ENCODE measurements at regions not wholly inside any gene's neighbourhood (a gene's known extent, or its start where the extent isn't known, plus 50 kb on each side); places are given as distances from the start of the nearest gene placed in this dataset.
"Not testable (repeated sequence)": the region's sequence is repeated elsewhere in the genome, so short reads cannot be mapped to it uniquely, and the experiment has no call there.

- ChIA-PET POLR2A (no interaction called here), CTCF (no interaction called here)
- no peak for TF ChIP-seq ZNF384 (IDR thresholded peaks at IDR 0.05)
- no peak for DNase-seq (ENCODE audit: extremely low spot score)
These were observed 171.5 kb upstream of the CHL1 start for GRCh38 chr3:25056-25455.

- CTCF ChIA-PET, POLR2A ChIA-PET: not testable (repeated sequence)
These were observed 160.6 kb upstream of the CHL1 start for GRCh38 chr3:35985-36384.

GRCh38 chr3:42871-43744, 153.5 kb upstream of the CHL1 start:
- POLR2A ChIA-PET; DNase-seq (ENCODE audit: extremely low spot score): not testable (repeated sequence)
- CTCF ChIA-PET, result interaction anchor here (1.8 kb wide), 1 partner anchor 311 kb away, joined by 12 read pairs; no protein-coding TSS in a partner anchor

More at GRCh38 chr3:35985-36384, 160.6 kb upstream of the CHL1 start:
- not testable (repeated sequence) for DNase-seq (ENCODE audit: extremely low spot score)

DNA sequence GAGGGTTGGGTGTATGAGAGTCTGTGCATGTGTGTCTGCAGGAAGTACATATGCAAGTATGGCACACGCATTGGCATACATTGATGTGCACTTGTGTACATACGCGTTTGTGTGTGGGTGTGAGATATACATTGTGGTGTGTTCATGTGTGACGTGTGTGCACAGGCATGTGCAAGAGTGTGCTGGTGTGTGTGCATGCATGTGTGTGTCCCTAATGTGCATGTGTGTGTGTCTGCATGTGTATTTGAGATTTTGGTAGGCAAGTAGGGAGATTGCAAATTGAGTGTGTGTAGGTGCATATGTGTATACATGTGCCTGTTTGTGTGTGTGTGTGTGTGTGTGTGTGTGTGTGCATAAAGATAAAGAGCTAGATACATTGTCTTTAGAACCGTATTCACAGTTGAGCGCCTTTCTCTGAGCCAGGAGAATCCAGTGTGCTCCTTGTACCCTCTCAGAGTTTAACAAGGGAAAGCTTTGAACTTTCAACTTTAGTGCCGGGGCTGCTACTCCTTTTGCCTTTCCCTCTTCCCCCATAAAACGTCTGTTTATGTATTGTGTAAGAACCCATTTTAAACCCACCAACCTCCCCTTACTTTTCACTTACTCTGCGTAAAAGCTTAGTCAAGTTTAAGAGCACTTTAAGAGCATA, 152.4 kb upstream of the CHL1 start:
- ChIA-PET CTCF (interaction anchor here (1.3 kb wide), 1 partner anchor 310 kb away, joined by 6 read pairs; no protein-coding TSS in a partner anchor), POLR2A (no interaction called here)
- TF ChIP-seq TARDBP (IDR thresholded peaks at IDR 0.05) (no peak), CTBP1 (IDR thresholded peaks at IDR 0.05; ENCODE audit: borderline replicate concordance) (no peak)
- DNase-seq (ENCODE audit: extremely low spot score), result no peak

DNA sequence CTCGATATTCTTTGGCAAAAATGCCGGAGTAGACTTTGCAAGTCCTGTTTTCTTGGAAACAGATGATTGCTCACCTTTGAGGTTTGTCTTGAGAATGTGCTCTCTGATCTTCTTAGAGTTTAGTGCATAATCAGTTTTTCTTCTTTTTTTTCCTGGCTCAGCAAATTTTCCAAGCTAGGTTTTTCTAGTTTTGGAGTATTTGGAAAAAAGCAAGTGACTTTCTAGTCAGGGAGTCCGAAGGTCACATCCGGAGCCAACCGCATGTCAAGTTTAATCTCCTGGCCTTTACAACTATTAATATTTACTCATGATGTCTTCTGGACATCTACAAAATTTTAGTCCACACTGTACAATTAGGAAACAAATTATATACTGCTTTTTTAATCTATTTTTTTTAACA, 151.6 kb upstream of the CHL1 start:
- POLR2A ChIA-PET; DNase-seq (ENCODE audit: extremely low spot score): not testable (repeated sequence)
- CTCF ChIA-PET, result interaction anchor here (1.3 kb wide), 1 partner anchor 309 kb away, joined by 6 read pairs; no protein-coding TSS in a partner anchor

- no peak for TF ChIP-seq L3MBTL2 (conservative IDR thresholded peaks at IDR 0.05)
- no peak for TF ChIP-seq NFRKB (IDR thresholded peaks at IDR 0.05)
- TF ChIP-seq CTBP1 (IDR thresholded peaks at IDR 0.05; ENCODE audit: borderline replicate concordance), result no peak
- no peak for TF ChIP-seq BHLHE40 (IDR thresholded peaks at IDR 0.05; ENCODE audit: borderline replicate concordance)
- DNase-seq (ENCODE audit: extremely low spot score), result no peak
- CTCF ChIA-PET, result no interaction called here
- POLR2A ChIA-PET, result no interaction called here
These were observed 150.0 kb upstream of the CHL1 start for GRCh38 chr3:46576-46975.

- POLR2A ChIA-PET; CTCF ChIA-PET; DNase-seq (ENCODE audit: extremely low spot score): not testable (repeated sequence)
These were observed 143.1 kb upstream of the CHL1 start for GRCh38 chr3:53441-53840.

DNA sequence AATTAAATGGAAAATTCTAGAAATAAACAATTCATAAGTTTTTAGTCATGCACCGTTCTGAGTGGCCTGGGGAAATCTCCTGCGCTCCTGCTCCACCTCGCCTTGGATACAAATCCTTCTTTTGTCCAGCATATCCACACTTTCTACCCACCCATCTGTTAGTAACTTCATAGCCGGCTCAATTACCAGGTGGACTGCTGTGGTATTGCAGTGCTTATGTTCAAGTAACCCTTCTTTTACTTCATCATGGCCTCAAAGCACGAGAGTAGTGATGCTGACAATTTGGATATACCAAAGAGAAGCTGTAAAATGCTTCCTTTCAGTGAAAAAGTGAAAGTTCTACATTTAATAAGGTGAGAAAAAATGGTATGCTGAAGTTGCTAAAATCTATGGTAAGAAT, 142.3 kb upstream of the CHL1 start:
- no peak for DNase-seq (ENCODE audit: extremely low spot score)
- ChIA-PET POLR2A (no interaction called here), CTCF (interaction anchor here (0.6 kb wide), 1 partner anchor 278 kb away, joined by 4 read pairs; no protein-coding TSS in a partner anchor)

DNA sequence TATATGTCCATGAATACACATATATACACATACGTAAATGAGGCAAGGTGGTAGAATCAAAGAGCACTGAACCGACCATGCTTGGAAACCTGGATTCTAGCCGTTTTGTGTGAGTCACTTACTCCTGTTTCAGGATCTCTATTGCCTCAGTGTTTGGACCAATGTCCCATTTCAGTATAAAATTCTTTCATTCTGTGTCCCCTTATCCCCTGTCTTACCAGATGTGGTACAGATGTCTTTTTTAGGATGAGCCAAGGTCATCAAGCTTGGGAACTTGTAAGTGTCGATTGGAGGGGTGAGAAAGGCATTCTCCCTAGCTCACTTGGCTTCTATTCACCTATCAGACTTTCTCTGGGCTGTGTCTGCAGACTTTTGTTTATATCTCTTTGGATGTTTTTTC, 139.9 kb upstream of the CHL1 start:
- no peak for DNase-seq (ENCODE audit: extremely low spot score)
- TF ChIP-seq LEF1 (IDR thresholded peaks at IDR 0.05; ENCODE audit: borderline replicate concordance), result no peak
- TF ChIP-seq TARDBP (IDR thresholded peaks at IDR 0.05), result no peak
- no peak for TF ChIP-seq FOXK2 (IDR thresholded peaks at IDR 0.05)
- no peak for TF ChIP-seq SP1 (IDR thresholded peaks at IDR 0.05)
- TF ChIP-seq HDGF (IDR thresholded peaks at IDR 0.05; ENCODE audit: borderline replicate concordance), result no peak
- TF ChIP-seq CTBP1 (IDR thresholded peaks at IDR 0.05; ENCODE audit: borderline replicate concordance), result no peak
- no peak for TF ChIP-seq ZNF384 (IDR thresholded peaks at IDR 0.05)
- TF ChIP-seq ARNT (IDR thresholded peaks at IDR 0.05), result no peak
- ChIA-PET CTCF (interaction anchor here (0.7 kb wide), 1 partner anchor 298 kb away, joined by 3 read pairs; no protein-coding TSS in a partner anchor), POLR2A (no interaction called here)

More for the DNA sequence above, 142.3 kb upstream of the CHL1 start:
- TF ChIP-seq FOXK2 (IDR thresholded peaks at IDR 0.05) (no peak), ELF4 (IDR thresholded peaks at IDR 0.05) (no peak), L3MBTL2 (conservative IDR thresholded peaks at IDR 0.05) (no peak), FOXM1 (IDR thresholded peaks at IDR 0.05; ENCODE audit: borderline replicate concordance) (no peak), NFRKB (IDR thresholded peaks at IDR 0.05) (no peak), TARDBP (IDR thresholded peaks at IDR 0.05) (no peak), SP1 (IDR thresholded peaks at IDR 0.05) (no peak), FOXA1 (IDR thresholded peaks at IDR 0.05) (no peak), SUZ12 (IDR thresholded peaks at IDR 0.05) (no peak), BHLHE40 (IDR thresholded peaks at IDR 0.05; ENCODE audit: borderline replicate concordance) (no peak), HDGF (IDR thresholded peaks at IDR 0.05; ENCODE audit: borderline replicate concordance) (no peak), CTBP1 (IDR thresholded peaks at IDR 0.05; ENCODE audit: borderline replicate concordance) (no peak), ZNF384 (IDR thresholded peaks at IDR 0.05) (no peak), ARNT (IDR thresholded peaks at IDR 0.05) (no peak), LEF1 (IDR thresholded peaks at IDR 0.05; ENCODE audit: borderline replicate concordance) (no peak)
- TF ChIP-seq, protein P1, sequence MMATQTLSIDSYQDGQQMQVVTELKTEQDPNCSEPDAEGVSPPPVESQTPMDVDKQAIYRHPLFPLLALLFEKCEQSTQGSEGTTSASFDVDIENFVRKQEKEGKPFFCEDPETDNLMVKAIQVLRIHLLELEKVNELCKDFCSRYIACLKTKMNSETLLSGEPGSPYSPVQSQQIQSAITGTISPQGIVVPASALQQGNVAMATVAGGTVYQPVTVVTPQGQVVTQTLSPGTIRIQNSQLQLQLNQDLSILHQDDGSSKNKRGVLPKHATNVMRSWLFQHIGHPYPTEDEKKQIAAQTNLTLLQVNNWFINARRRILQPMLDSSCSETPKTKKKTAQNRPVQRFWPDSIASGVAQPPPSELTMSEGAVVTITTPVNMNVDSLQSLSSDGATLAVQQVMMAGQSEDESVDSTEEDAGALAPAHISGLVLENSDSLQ (IDR thresholded peaks at IDR 0.05), result no peak

All from HEK293T (cell line).